ENCODE measurements at regions not wholly inside any gene's neighbourhood (a gene's known extent, or its start where the extent isn't known, plus 50 kb on each side); places are given as distances from the start of the nearest gene placed in this dataset.

- WGBS = 93% methylated on average over 3 of the region's 3 CpGs
Measured at GRCh38 chr2:145759228-145759915, 1239.5 kb upstream of the ZEB2 start.

GRCh38 chr2:145757503-145758246 lies 1237.8 kb upstream of the ZEB2 start:
- TF ChIP-seq, protein P1, sequence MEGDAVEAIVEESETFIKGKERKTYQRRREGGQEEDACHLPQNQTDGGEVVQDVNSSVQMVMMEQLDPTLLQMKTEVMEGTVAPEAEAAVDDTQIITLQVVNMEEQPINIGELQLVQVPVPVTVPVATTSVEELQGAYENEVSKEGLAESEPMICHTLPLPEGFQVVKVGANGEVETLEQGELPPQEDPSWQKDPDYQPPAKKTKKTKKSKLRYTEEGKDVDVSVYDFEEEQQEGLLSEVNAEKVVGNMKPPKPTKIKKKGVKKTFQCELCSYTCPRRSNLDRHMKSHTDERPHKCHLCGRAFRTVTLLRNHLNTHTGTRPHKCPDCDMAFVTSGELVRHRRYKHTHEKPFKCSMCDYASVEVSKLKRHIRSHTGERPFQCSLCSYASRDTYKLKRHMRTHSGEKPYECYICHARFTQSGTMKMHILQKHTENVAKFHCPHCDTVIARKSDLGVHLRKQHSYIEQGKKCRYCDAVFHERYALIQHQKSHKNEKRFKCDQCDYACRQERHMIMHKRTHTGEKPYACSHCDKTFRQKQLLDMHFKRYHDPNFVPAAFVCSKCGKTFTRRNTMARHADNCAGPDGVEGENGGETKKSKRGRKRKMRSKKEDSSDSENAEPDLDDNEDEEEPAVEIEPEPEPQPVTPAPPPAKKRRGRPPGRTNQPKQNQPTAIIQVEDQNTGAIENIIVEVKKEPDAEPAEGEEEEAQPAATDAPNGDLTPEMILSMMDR (IDR thresholded peaks at IDR 0.05) = no peak
- no peak for TF ChIP-seq EP300 (IDR thresholded peaks at IDR 0.05)
- TF ChIP-seq POLR2A (IDR thresholded peaks at IDR 0.05) = no peak
- no peak for TF ChIP-seq POLR2AphosphoS5 (IDR thresholded peaks at IDR 0.05)
- 72% methylated on average over 3 of the region's 3 CpGs for WGBS
- H3K27me3 ChIP-seq = no peaks in the 10 kb centered on the region
- no peak overlapping the region for H3K27ac ChIP-seq
- DNase-seq (ENCODE audit: low spot score in 2 of 2) = no peak
- peaks cover 7% of the 10 kb centered on the region for H3K4me1 ChIP-seq
- H3K4me3 ChIP-seq = no peak overlapping the region
- no peaks in the 10 kb centered on the region for H3K36me3 ChIP-seq
- H3K9me3 ChIP-seq = no peaks in the 10 kb centered on the region

More at GRCh38 chr2:145759228-145759915, 1239.5 kb upstream of the ZEB2 start:
- Histone ChIP-seq H3K36me3 (no peaks in the 10 kb centered on the region), H3K27ac (no peak overlapping the region), H3K4me1 (no peaks in the 10 kb centered on the region), H3K27me3 (no peaks in the 10 kb centered on the region), H3K4me3 (no peak overlapping the region), H3K9me3 (no peaks in the 10 kb centered on the region)
- TF ChIP-seq POLR2A (IDR thresholded peaks at IDR 0.05) (no peak), POLR2AphosphoS5 (IDR thresholded peaks at IDR 0.05) (no peak), EP300 (IDR thresholded peaks at IDR 0.05) (no peak)
- TF ChIP-seq, protein P1 (IDR thresholded peaks at IDR 0.05) = no peak
- DNase-seq (ENCODE audit: low spot score in 2 of 2) = no peak

DNA sequence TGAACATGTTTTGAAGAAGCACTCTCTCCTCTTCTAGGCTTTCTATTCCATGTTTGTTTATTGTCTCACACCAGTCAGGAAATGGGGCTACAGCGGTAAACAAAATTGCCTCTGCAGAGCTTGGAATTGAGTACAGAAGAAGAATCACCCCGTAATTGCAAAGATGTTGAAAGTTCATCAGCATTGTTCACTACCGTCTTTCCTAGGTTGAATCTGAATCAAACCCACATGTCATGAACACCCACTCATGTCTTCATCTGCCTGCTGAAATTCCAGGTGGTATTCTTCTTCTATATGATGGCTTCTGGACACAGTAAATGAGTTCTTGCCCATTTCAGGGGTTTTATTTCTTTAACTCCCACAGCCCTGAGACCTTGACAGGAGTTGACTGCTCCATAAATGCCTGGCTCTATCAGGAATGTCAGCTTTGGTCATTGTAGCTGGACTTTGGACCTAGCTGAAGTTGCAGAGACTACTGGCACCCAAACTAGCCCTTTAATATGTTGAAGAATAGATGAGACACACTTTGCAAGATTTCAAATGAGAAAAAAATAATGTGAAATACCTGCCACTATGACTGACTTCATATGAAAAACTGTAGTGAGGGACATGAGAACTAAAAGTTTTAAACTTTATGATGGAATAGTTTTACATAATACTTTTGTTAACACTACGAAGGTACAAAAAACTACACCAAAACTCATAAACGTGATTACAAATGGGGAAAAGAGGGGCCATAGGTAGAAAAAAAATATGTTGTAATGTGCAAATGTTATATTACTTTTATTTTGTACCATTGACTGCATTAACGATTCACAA lies 1235.3 kb upstream of the ZEB2 start:
- no peaks in the 10 kb centered on the region for H3K36me3 ChIP-seq
- no peak overlapping the region for H3K27ac ChIP-seq
- H3K4me3 ChIP-seq = no peak overlapping the region
- no peak for DNase-seq (ENCODE audit: low spot score in 2 of 2)
- H3K27me3 ChIP-seq = no peaks in the 10 kb centered on the region
- H3K4me1 ChIP-seq = peaks cover 28% of the 10 kb centered on the region
- 90% methylated on average over 6 of the region's 6 CpGs for WGBS
- H3K9me3 ChIP-seq = no peaks in the 10 kb centered on the region
- TF ChIP-seq, protein P1 (IDR thresholded peaks at IDR 0.05) = no peak
- TF ChIP-seq EP300 (IDR thresholded peaks at IDR 0.05) (no peak), POLR2AphosphoS5 (IDR thresholded peaks at IDR 0.05) (no peak), POLR2A (IDR thresholded peaks at IDR 0.05) (no peak)

DNA sequence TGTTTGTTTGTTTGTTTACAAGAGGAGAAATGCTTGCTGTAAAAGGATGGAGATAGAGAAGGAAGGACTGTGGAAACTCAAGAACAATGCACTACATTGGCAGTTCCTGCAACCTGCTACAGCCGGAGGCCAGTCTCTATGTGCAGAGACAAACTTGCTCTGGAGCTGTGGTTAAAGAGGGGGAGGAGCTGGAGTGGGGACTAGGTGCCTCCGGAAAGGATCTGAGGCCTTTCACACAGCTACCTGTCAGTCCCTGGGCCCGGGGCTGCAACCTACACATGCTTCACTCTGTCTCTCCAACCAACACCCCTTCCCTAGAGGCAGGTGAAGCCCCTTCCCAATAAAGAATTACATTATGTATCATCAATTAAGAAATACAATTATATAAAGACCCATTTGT lies 1234.0 kb upstream of the ZEB2 start:
- H3K4me1 ChIP-seq = peaks cover 31% of the 10 kb centered on the region
- no peaks in the 10 kb centered on the region for H3K27me3 ChIP-seq
- no peak for DNase-seq (ENCODE audit: low spot score in 2 of 2)
- H3K9me3 ChIP-seq = no peaks in the 10 kb centered on the region
- TF ChIP-seq, protein P1 (IDR thresholded peaks at IDR 0.05) = no peak
- TF ChIP-seq EP300 (IDR thresholded peaks at IDR 0.05) (no peak), POLR2AphosphoS5 (IDR thresholded peaks at IDR 0.05) (no peak), POLR2A (IDR thresholded peaks at IDR 0.05) (no peak)
- no peak overlapping the region for H3K4me3 ChIP-seq
- H3K27ac ChIP-seq = no peak overlapping the region
- no peaks in the 10 kb centered on the region for H3K36me3 ChIP-seq
- 73% methylated on average over 3 of the region's 3 CpGs for WGBS

All from suprapubic skin (tissue), 4 donors.